Fibroblast of pulmonary artery (primary cell): ENCODE measurements at regions not wholly inside any gene's neighbourhood (a gene's known extent, or its start where the extent isn't known, plus 50 kb on each side); places are given as distances from the start of the nearest gene placed in this dataset.
A peak's percentile ranks its signal among the peaks of the same experiment; 100 is the strongest.
"Not testable (repeated sequence)": the region's sequence is repeated elsewhere in the genome, so short reads cannot be mapped to it uniquely, and the experiment has no call there.

ENCODE experiments used
- DNase-seq: peaks from one replicate; pipeline ENCODE4 v3.0.0-alpha.2; 2010; ENCODE audit warnings: low read depth
- H3K4me3 ChIP-seq: replicated peaks from 2 replicates; pipeline ENCODE4 v1.5.1; 2011; ENCODE audit warnings: low read depth, mild to moderate bottlenecking, control low read depth, low read length, moderate library complexity
- TF ChIP-seq, protein P1 (sequence below): IDR thresholded peaks from 2 replicates; pipeline ENCODE4 v1.5.1; 2011; ENCODE audit warnings: mild to moderate bottlenecking, control low read depth, low read length, inconsistent platforms; ENCODE audit errors: missing control alignments

DNA sequence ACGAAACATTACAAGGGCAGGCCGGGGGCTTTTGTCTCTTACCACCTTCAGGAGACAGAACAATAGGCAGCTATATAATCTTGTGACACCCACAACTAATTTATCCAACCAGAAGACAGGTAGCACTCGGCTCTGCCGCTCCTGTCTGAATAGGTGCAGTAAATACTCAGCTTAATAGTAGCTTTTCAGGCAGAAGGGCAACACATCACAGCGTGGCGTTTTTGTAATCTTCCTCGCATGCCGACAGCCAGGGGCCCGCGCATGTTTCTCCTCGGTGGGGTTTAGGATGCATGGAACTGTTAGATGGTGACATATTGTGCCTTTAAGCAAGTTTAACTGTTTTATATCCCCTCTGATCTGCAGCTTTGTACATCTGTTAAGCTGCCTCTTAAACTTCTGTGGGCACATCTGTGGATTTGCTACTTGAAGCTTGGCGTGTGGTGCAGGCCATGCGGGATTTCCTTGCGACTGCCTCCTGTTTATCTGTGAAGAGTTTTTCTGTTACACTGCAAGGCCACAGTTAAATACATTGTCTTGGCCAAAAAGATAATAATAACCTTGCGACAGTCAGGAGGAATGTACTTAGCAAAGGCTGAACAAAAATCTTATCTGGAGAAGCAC, 123.2 kb upstream of the BNIP2 start:
- H3K4me3 ChIP-seq: no peak overlapping the region
- TF ChIP-seq, protein P1, sequence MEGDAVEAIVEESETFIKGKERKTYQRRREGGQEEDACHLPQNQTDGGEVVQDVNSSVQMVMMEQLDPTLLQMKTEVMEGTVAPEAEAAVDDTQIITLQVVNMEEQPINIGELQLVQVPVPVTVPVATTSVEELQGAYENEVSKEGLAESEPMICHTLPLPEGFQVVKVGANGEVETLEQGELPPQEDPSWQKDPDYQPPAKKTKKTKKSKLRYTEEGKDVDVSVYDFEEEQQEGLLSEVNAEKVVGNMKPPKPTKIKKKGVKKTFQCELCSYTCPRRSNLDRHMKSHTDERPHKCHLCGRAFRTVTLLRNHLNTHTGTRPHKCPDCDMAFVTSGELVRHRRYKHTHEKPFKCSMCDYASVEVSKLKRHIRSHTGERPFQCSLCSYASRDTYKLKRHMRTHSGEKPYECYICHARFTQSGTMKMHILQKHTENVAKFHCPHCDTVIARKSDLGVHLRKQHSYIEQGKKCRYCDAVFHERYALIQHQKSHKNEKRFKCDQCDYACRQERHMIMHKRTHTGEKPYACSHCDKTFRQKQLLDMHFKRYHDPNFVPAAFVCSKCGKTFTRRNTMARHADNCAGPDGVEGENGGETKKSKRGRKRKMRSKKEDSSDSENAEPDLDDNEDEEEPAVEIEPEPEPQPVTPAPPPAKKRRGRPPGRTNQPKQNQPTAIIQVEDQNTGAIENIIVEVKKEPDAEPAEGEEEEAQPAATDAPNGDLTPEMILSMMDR: no peak
- DNase-seq: no peak

DNA sequence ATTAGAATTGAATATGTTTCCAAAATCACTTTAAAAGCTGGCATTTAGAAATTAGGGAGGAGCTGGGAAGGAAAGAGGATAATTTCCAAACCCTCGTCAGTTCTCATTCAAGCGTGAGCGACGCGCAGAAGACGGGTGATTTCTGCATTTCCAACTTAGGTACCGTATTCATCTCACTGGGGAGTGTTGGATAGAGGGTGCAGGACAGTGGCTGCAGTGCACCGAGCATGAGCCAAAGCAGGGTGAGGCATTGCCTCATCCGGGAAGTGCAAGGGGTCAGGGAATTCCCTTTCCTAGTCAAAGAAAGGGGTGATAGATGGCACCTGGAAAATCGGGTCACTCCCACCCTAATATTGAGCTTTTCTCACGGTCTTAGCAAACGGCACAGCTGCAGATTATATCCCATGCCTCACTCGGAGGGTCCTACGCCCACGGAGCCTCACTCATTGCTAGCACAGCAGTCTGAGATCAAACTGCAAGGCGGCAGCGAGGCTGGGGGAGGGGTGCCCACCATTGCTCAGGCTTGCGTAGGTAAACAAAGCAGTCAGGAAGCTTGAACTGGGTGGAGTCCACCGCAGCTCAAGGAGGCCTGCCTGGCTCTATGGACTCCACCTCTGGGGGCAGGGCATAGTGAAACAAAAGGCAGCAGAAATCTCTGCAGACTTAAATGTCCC, 114.3 kb upstream of the BNIP2 start:
- DNase-seq: not testable (repeated sequence)
- H3K4me3 ChIP-seq: peak overlapping the region; percentile 10

DNA sequence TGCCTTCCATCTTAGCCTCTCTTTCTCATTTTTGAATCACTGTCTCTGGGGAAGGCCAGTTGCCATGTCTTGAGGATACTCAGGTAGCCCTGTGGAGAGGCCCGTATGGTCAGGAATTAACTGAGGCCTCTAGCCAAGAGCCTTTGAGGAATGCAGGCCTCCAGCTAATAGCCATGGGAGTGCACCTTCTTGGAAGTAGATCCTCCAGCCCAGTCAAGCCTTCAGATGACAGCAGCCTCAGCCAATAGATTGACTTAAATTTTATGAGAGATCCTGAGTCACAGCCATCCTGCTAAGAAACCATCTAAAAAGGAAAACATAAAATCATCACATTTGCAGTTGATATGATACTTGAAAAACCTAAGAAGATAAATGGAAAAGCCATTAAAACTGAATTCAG, 112.5 kb upstream of the BNIP2 start:
- H3K4me3 ChIP-seq: no peak overlapping the region
- TF ChIP-seq, protein P1: no peak
- no peak for DNase-seq

DNA sequence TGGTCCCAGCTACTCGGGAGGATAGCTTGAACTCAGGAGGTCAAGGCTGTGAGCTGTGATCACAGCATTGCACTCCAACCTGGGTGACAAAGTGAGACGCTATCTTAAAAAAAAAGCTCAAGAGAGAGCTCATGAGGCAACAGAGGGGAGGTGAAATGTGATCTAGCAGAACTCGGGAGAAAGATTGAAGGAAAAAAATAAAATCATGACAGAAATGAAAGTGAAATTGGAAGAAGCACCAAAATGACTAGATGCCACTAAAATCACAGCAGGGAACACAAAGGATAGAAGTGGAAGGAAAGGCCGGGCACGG, 109.4 kb upstream of the BNIP2 start:
- no peak overlapping the region for H3K4me3 ChIP-seq
- TF ChIP-seq, protein P1: no peak
- DNase-seq: no peak

DNA sequence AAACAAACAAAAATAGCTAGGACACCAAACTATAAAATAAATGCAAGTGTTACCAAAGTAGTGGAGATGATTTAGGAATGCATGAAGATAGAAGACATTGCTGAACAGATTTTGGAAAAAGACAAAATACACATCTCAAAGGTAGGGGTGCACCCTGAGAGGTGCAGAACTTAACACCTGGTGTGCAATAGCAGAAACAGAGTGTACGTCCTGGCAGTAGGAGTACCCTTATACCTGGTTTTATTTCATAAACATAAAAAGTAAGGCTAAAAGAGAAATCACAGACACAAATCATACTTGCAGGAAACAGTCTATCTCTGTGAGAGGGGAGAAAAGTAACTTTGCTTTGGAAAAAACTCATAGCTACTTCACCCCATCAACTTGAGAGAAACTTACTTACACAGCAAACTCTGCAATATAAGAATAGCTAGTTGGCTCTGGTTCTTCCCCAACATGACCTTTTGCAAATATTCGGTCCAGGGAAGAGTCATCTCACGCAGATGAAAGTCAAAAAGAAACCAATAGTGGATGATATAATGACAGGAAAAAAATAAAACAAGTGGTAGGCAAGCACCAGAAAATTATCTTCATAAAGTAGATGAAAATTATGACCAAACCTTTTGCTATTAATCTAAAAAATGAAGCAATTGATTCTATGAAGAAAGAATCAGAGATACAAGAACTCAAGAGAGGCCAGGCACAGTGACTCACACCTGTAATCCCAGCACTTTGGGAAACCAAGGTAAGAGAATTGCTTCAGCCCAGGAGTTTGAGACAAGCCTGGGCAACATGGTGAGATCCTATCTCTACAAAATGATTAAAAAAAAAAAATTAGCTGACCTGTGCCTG, 108.9 kb upstream of the BNIP2 start:
- DNase-seq: no peak
- no peak overlapping the region for H3K4me3 ChIP-seq

DNA sequence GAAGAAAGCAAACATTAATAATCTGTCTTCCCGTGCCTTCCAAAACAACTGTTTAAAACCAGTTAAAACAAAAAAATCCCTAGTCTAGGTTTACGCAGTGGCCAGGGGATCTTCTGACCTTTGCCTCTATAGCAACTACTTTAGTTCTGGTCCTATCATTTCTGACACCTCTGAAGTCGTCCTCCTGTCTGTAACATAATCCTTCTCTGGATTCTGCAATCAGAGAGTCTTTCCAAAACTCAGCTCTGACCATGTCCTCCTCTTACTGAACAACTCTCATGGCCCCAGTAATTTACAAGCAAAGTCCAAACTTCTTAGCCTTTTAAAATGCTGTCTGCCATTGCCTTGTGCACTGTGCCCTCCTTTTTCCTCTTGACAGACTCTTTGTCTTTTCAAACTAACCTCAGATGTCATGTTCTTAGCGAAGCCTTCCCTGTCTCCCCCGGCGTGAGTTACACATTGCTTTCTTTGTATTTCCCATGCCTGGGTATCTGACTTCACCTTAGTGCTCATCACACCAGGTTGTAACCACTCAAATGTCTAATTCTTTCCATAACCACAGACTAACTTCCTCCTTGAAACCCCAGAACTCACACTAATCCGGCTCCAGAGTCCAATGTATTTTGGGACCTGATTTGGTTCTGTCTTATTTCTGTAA, 105.2 kb upstream of the BNIP2 start:
- TF ChIP-seq, protein P1: no peak
- DNase-seq: no peak
- no peak overlapping the region for H3K4me3 ChIP-seq

More for the DNA sequence above, 108.9 kb upstream of the BNIP2 start:
- TF ChIP-seq, protein P1: no peak

DNA sequence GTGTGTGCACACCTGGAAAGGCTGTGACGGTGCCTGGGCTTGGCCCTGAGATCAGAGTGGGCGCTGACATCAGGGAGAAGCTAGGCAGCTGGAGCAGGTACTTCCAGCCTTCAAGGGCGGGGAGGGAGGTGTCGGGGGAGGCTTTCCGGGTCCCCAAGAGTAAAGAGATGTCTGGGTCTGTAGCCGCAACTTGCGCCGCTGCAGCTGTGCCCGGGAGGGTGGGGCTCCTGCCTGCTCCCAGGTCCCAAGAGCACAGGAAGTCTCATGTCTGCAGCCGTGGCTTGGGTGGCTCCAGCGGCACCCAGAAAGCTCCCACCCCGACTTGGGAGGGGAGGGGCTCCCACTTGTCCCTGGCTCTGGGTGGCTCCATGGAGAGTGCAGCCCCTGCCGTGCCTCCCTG, 103.2 kb upstream of the BNIP2 start:
- no peak overlapping the region for H3K4me3 ChIP-seq
- DNase-seq: no peak
- TF ChIP-seq, protein P1: no peak
